Pancreas (tissue), 10 donors: ENCODE measurements at regions not wholly inside any gene's neighbourhood (a gene's known extent, or its start where the extent isn't known, plus 50 kb on each side); places are given as distances from the start of the nearest gene placed in this dataset.

Experiments used
- ATAC-seq, 4 donors: fragments of 200-7000 bp; cut with Tn5 transposase; one replicate each; pipeline versions ENCODE4 v1.8.0 to v1.9.1; 2020; ENCODE audit warnings: mild to moderate bottlenecking in 4 of 4, moderate library complexity in 4 of 4
- DNase-seq, 6 donors: peaks; one replicate each; pipeline ENCODE4 v3.0.0-alpha.2; 2020
- FAIRE-seq: peaks from 2 replicates; lab custom pipeline; 2012; peaks lifted over from hg19 to GRCh38; lab: Jason Lieb, UNC
- H3K27ac ChIP-seq, 4 donors: fragments of 200-600 bp; sonication (generic); 1 replicate in 3 of 4; 2 replicates in 1 of 4; pipeline versions ENCODE4 v1.5.0 to v1.8.0; 2020
- H3K27me3 ChIP-seq, 4 donors: fragments of 200-600 bp; one replicate each; pipeline ENCODE4 v1.8.0; 2021
- H3K36me3 ChIP-seq, 3 donors: fragments of 200-600 bp; sonication (generic) in 1 of 3; one replicate each; pipeline versions ENCODE4 v1.5.0 to v1.8.0; 2020 to 2021
- H3K4me1 ChIP-seq, 3 donors: fragments of 200-600 bp; one replicate each; pipeline ENCODE4 v1.8.0; 2021
- H3K4me3 ChIP-seq, 4 donors: fragments of 200-600 bp; sonication (generic) in 2 of 4; one replicate each; pipeline versions ENCODE4 v1.5.0 to v1.8.0; 2020 to 2021
- H3K9me3 ChIP-seq, 4 donors: fragments of 200-600 bp; one replicate each; pipeline ENCODE4 v1.8.0; 2021
- WGBS, 2 donors: extraction: QIAGEN DNeasy Blood & Tissue Kit; methylation state at CpG; one replicate each; pipeline ENCODE4 v1.1.7; 2013; 5-methylcytosine and 5-hydroxymethylcytosine counted together
- intact Hi-C, 3 donors: fragments of 100-400 bp; cut with DNase I; formaldehyde crosslinking; loops; one replicate each; pipeline versions ENCODE4 v1.11.1 to v1.14.2; 2022
- TF ChIP-seq, protein P1 (sequence below), 4 donors: fragments of 200-600 bp; sonication (generic) in 3 of 4; IDR thresholded peaks; one replicate each; pipeline versions ENCODE4 v1.5.0 to v1.8.0; 2021; ENCODE audit warnings: antibody characterized with exemption in 4 of 4
- donor health status: healthy with polysubstance abuse.
- donor health status: DM: no; HTN: no; CAD: no; lungs with moderate emphysema.
- donor health status: DM: no; HTN: no; CAD: no.
- donor health status: control.
- donor health status: control.
- donor health status: Bipolar disorder and iron deficiency.
- donor health status: DM: yes; HTN: yes; CAD: no.
- donor health status: DM: no; HTN: no; CAD: no.
- donor health status: DM: no; HTN: no; CAD: no.
- donor health status: DM: yes; HTN: yes; CAD: no.

DNA sequence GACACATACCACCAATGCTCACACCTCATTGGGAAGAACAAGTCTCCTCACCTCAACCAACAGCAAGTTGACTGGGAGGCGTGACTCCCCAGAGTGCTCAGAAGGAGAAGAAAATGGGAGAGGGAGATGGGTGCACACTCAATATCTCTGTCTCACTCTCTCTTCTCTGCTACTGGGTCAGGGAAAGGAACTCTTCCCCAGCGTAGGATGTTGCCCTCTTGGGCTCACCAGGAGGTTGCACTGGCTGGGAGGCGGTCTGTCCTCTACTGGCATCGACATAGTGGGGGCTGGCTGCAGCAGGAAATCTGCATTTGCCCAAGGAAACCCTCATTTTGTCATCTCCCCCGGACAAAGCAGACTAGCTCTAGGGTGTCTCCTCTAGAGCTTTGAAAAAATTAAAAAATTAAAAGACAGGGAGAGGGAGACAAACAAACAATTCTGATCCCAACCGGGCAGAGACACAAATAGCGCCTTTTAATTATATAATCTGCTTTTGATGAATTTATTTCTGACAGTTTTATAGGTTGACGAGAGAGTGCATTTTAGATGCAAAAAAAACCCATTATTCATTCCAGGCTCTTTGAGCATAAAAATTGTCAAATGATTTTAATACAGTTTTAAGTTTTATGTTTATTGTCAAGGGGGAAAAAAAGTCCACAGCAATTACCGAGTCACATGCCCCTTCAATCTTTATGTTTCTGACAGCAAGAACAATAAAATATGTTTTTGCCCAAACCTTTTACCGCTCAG is 179.3 kb upstream of the MVB12B start:
- Histone ChIP-seq H3K27ac (no peak overlapping the region), H3K4me3 (no peak overlapping the region), H3K27me3 (no peaks in the 10 kb centered on the region), H3K4me1 (no peaks in the 10 kb centered on the region), H3K9me3 (no peaks in the 10 kb centered on the region), H3K36me3 (no peaks in the 10 kb centered on the region)
- intact Hi-C loops = no loop called here
- FAIRE-seq (no peak), DNase-seq (no peak), ATAC-seq (no peak)
- 49 to 51% methylated on average over 10 of the region's 10 CpGs for WGBS, 2 donors
- TF ChIP-seq, protein P1, sequence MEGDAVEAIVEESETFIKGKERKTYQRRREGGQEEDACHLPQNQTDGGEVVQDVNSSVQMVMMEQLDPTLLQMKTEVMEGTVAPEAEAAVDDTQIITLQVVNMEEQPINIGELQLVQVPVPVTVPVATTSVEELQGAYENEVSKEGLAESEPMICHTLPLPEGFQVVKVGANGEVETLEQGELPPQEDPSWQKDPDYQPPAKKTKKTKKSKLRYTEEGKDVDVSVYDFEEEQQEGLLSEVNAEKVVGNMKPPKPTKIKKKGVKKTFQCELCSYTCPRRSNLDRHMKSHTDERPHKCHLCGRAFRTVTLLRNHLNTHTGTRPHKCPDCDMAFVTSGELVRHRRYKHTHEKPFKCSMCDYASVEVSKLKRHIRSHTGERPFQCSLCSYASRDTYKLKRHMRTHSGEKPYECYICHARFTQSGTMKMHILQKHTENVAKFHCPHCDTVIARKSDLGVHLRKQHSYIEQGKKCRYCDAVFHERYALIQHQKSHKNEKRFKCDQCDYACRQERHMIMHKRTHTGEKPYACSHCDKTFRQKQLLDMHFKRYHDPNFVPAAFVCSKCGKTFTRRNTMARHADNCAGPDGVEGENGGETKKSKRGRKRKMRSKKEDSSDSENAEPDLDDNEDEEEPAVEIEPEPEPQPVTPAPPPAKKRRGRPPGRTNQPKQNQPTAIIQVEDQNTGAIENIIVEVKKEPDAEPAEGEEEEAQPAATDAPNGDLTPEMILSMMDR (IDR thresholded peaks at IDR 0.05) = no peak

DNA sequence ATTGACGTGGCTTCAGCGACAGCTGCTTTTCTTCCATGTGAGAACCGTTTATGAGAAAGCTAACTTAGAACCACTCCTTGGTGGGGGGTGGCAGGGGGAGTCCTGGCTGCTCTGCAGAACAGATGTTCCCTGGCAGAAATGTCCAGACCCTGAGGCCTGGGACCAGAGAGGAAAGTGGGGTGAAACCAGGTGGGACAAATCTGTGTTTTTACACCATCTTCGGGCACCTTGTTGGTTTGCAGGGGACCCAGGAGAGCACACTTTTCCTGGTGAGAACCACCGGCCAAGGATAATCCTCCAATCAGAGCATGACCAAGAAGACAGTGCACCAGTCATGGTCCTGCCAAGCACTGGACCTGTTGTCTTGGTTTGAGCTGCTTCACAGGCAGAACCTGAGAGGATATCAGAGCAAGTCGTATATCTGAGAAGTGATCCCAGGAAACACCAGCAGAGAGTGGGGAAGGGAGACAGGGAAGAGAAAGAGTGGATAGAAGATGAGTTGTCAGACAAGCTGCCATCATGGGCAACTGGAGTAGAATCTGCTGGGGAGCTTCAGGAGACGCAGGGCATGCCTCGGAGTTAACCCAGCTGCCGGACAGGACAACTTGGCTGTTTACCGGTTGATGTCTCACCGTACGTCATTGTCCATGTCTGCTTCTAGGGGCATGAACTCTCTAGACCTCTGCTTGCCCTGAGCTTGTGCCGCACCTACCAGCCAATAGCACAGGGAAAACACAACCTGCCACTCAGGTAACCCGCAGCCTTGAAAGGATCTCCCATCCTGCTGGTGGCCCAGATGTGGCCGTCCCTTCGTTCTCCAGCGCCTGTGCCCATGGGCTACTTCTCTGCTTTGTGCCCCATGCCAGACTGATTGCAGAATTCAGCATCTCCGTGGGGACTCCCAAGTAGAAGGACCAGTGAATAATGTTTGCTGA is 178.4 kb upstream of the MVB12B start:
- TF ChIP-seq, protein P1 (IDR thresholded peaks at IDR 0.05) = no peak
- Histone ChIP-seq H3K4me3 (no peak overlapping the region), H3K9me3 (no peaks in the 10 kb centered on the region), H3K27ac (no peak overlapping the region), H3K36me3 (no peaks in the 10 kb centered on the region), H3K4me1 (no peaks in the 10 kb centered on the region), H3K27me3 (no peaks in the 10 kb centered on the region)
- 63 to 72% methylated on average over 18 of the region's 18 CpGs for WGBS, 2 donors
- intact Hi-C loops = no loop called here
- ATAC-seq = no peak
- FAIRE-seq = no peak
- DNase-seq = no peak

DNA sequence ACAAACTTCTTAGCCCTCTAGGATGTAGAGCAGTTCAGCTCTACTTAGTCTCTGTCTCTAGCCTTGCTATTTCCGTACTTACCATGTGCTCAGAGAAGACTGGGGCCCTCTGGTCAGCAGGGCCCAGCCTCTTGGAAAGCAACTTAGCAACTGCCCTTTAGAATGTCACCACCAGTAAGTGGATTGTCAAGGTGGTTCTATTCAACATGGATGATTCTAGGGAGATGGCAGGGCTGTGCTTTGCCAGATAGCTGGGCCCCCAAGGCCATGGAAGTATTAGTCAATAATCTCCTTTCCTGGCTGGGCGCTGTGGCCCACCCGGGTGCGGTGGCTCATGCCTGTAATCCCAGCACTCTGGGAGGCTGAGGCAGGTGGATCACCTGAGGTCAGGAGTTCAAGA is 177.6 kb upstream of the MVB12B start:
- intact Hi-C loops = no loop called here
- no peak overlapping the region for H3K4me3 ChIP-seq
- TF ChIP-seq, protein P1 (IDR thresholded peaks at IDR 0.05) = no peak
- H3K4me1 ChIP-seq = no peaks in the 10 kb centered on the region
- FAIRE-seq (no peak), DNase-seq (no peak), ATAC-seq (no peak)
- H3K36me3 ChIP-seq = no peaks in the 10 kb centered on the region
- no peaks in the 10 kb centered on the region for H3K9me3 ChIP-seq
- WGBS, 2 donors = 85 to 89% methylated on average over 4 of the region's 4 CpGs
- no peaks in the 10 kb centered on the region for H3K27me3 ChIP-seq
- H3K27ac ChIP-seq = no peak overlapping the region

DNA sequence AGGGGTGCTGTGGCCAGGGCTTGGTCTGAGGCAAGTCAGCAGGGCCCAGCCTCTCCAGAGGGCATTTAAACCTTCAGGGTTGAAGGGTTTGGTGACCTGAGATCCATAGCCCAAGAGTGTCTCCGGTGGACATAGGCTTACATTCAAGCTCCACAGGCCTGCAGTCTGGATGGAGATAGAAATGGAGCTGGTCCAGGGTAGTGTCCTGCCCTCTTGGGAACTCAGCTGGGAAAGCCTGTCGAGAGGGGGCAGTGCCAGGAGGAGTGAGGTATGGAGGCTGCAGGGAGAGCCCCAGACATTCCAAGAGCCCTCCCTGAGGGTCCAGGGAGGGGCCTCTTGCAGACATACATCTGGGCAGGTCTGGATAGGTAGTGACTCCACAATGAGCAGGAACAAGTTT is 177.0 kb upstream of the MVB12B start:
- no peak overlapping the region for H3K27ac ChIP-seq
- H3K36me3 ChIP-seq = no peaks in the 10 kb centered on the region
- 73 to 79% methylated on average over 2 of the region's 2 CpGs for WGBS, 2 donors
- no peak overlapping the region for H3K4me3 ChIP-seq
- TF ChIP-seq, protein P1 (IDR thresholded peaks at IDR 0.05) = no peak
- no peak for FAIRE-seq
- DNase-seq = no peak
- H3K27me3 ChIP-seq = no peaks in the 10 kb centered on the region
- intact Hi-C loops = no loop called here
- H3K9me3 ChIP-seq = no peaks in the 10 kb centered on the region
- no peak for ATAC-seq
- H3K4me1 ChIP-seq = no peaks in the 10 kb centered on the region
